H9 (cell line): ENCODE measurements at regions not wholly inside any gene's neighbourhood (a gene's known extent, or its start where the extent isn't known, plus 50 kb on each side); places are given as distances from the start of the nearest gene placed in this dataset.

Experiments
- DNase-seq: peaks from one replicate; pipeline ENCODE4 v3.0.0-alpha.2; 2017
- H2AFZ ChIP-seq: one replicate; pipeline ENCODE4 v1.6.1; 2013; ENCODE audit warnings: mild to moderate bottlenecking, low read length, control low read depth, moderate library complexity
- H2AK5ac ChIP-seq: 2 replicates; pipeline ENCODE4 v1.6.1; 2013; ENCODE audit warnings: low read length, control low read depth, mixed read lengths; ENCODE audit not compliant: insufficient read length
- H2BK120ac ChIP-seq: one replicate; pipeline ENCODE4 v1.6.1; 2013; ENCODE audit warnings: low read depth, mild to moderate bottlenecking, low read length, control low read depth, inconsistent platforms; ENCODE audit not compliant: poor library complexity, severe bottlenecking
- H2BK12ac ChIP-seq: 2 replicates; pipeline ENCODE4 v1.6.1; 2013; ENCODE audit warnings: low read length, control low read depth, mixed read lengths, low read depth; ENCODE audit not compliant: insufficient read length
- H2BK15ac ChIP-seq: 2 replicates; pipeline ENCODE4 v1.6.1; 2013; ENCODE audit warnings: low read depth, low read length, control low read depth
- H2BK20ac ChIP-seq: one replicate; pipeline ENCODE4 v1.6.1; 2013; ENCODE audit warnings: low read depth, mild to moderate bottlenecking, low read length, control low read depth, inconsistent platforms; ENCODE audit not compliant: poor library complexity, severe bottlenecking
- H2BK5ac ChIP-seq: 2 replicates; pipeline ENCODE4 v1.6.1; 2013; ENCODE audit warnings: low read length, control low read depth, mixed read lengths; ENCODE audit not compliant: insufficient read length
- H3K14ac ChIP-seq: 2 replicates; pipeline ENCODE4 v1.6.1; 2013; ENCODE audit warnings: low read length, control low read depth; ENCODE audit not compliant: insufficient read depth
- H3K18ac ChIP-seq: 2 replicates; pipeline ENCODE4 v1.6.1; 2013; ENCODE audit warnings: low read depth, mild to moderate bottlenecking, mixed read lengths, low read length, control low read depth; ENCODE audit not compliant: insufficient read length
- H3K23ac ChIP-seq: 2 replicates; pipeline ENCODE4 v1.6.1; 2013; ENCODE audit warnings: low read length, control low read depth, mixed read lengths, low read depth; ENCODE audit not compliant: insufficient read length
- H3K23me2 ChIP-seq: 2 replicates; pipeline ENCODE4 v1.6.1; 2013; ENCODE audit warnings: low read depth, mild to moderate bottlenecking, mixed read lengths, low read length, control low read depth; ENCODE audit not compliant: insufficient read length, poor library complexity, severe bottlenecking
- H3K27ac ChIP-seq: 2 replicates; pipeline ENCODE4 v1.5.1; 2013; ENCODE audit warnings: low read length, control low read depth, mixed read lengths, low read depth; ENCODE audit not compliant: insufficient read length
- H3K27me3 ChIP-seq: 2 replicates; pipeline ENCODE4 v1.6.1; 2013; ENCODE audit warnings: low read length, control low read depth, inconsistent platforms; ENCODE audit not compliant: insufficient read depth
- H3K4ac ChIP-seq: 2 replicates; pipeline ENCODE4 v1.6.1; 2013; ENCODE audit warnings: low read depth, mild to moderate bottlenecking, control low read depth, inconsistent platforms, low read length, moderate library complexity
- H3K4me1 ChIP-seq: 2 replicates; pipeline ENCODE4 v1.6.1; 2013; ENCODE audit warnings: low read length, control low read depth, inconsistent platforms; ENCODE audit not compliant: insufficient read depth
- H3K4me2 ChIP-seq: 2 replicates; pipeline ENCODE4 v1.6.1; 2013; ENCODE audit warnings: low read length, control low read depth, mixed read lengths; ENCODE audit not compliant: insufficient read length, insufficient read depth
- H3K56ac ChIP-seq: 2 replicates; pipeline ENCODE4 v1.6.1; 2013; ENCODE audit warnings: low read depth, mild to moderate bottlenecking, mixed read lengths, low read length, control low read depth; ENCODE audit not compliant: insufficient read length
- H3K79me1 ChIP-seq: 2 replicates; pipeline ENCODE4 v1.6.1; 2013; ENCODE audit warnings: low read depth, mild to moderate bottlenecking, moderate library complexity, low read length, control low read depth, inconsistent platforms; ENCODE audit not compliant: insufficient read depth, poor library complexity, severe bottlenecking
- H3K79me2 ChIP-seq: 2 replicates; pipeline ENCODE4 v1.6.1; 2013; ENCODE audit warnings: low read length, control low read depth, inconsistent platforms; ENCODE audit not compliant: insufficient read depth
- H3K9ac ChIP-seq: 2 replicates; pipeline ENCODE4 v1.6.1; 2013; ENCODE audit warnings: low read length, control low read depth, mixed read lengths; ENCODE audit not compliant: insufficient read length; ENCODE audit errors: extremely low read depth
- H3K9me3 ChIP-seq: one replicate; pipeline ENCODE4 v1.6.1; 2013; ENCODE audit warnings: low read depth, low read length, inconsistent platforms; ENCODE audit not compliant: control insufficient read depth
- H3T11ph ChIP-seq: one replicate; pipeline ENCODE4 v1.6.1; 2013; ENCODE audit warnings: mild to moderate bottlenecking, low read length, control low read depth, inconsistent platforms
- H4K20me1 ChIP-seq: one replicate; pipeline ENCODE4 v1.6.1; 2013; ENCODE audit not compliant: control insufficient read depth, insufficient read length, insufficient read depth
- H4K5ac ChIP-seq: 2 replicates; pipeline ENCODE4 v1.6.1; 2013; ENCODE audit warnings: low read depth, mild to moderate bottlenecking, mixed read lengths, low read length, control low read depth; ENCODE audit not compliant: insufficient read length
- H4K8ac ChIP-seq: replicated peaks from 2 replicates; pipeline ENCODE4 v1.6.1; 2013; ENCODE audit warnings: low read length, control low read depth, mixed read lengths, low read depth; ENCODE audit not compliant: insufficient read length
- H4K91ac ChIP-seq: 2 replicates; pipeline ENCODE4 v1.6.1; 2013; ENCODE audit warnings: low read depth, mild to moderate bottlenecking, moderate library complexity, mixed read lengths, low read length, control low read depth; ENCODE audit not compliant: insufficient read length
- H3K27ac Mint-ChIP-seq, 3 experiments: 2 replicates in 2 of 3; 3 replicates in 1 of 3; pipeline ENCODE4 v1.8.0; 2020 to 2021; ENCODE audit warnings: mixed read lengths in 3 of 3, mild to moderate bottlenecking in 1 of 3, moderate library complexity in 1 of 3
- H3K27me3 Mint-ChIP-seq: 2 replicates; pipeline ENCODE4 v1.8.0; 2021; ENCODE audit warnings: low read depth, mild to moderate bottlenecking, moderate library complexity, mixed read lengths
- H3K36me3 Mint-ChIP-seq, 3 experiments: 2 replicates in 2 of 3; 3 replicates in 1 of 3; pipeline ENCODE4 v1.8.0; 2020 to 2021; ENCODE audit warnings: low read depth in 3 of 3, mixed read lengths in 3 of 3; ENCODE audit not compliant: insufficient read depth in 1 of 3
- H3K4me1 Mint-ChIP-seq, 2 experiments: 2 replicates each; pipeline ENCODE4 v1.8.0; 2020; ENCODE audit warnings: mixed read lengths in 2 of 2
- H3K4me3 Mint-ChIP-seq, 2 experiments: 2 replicates in 1 of 2; 3 replicates in 1 of 2; pipeline ENCODE4 v1.8.0; 2020 to 2021; ENCODE audit warnings: mild to moderate bottlenecking in 2 of 2, mixed read lengths in 2 of 2, moderate library complexity in 1 of 2
- H3K9me3 Mint-ChIP-seq, 2 experiments: 2 replicates in 1 of 2; 3 replicates in 1 of 2; pipeline ENCODE4 v1.8.0; 2020; ENCODE audit warnings: mild to moderate bottlenecking in 2 of 2, mixed read lengths in 2 of 2, moderate library complexity in 1 of 2
- WGBS: extraction: QIAGEN DNeasy Blood & Tissue Kit; methylation state at CpG from one replicate; pipeline ENCODE4 v1.1.7; 2013; ENCODE audit warnings: missing lambda C conversion rate, low lambda C conversion rate, mixed read lengths; ENCODE audit not compliant: insufficient read length; ENCODE audit errors: extremely low coverage; 5-methylcytosine and 5-hydroxymethylcytosine counted together
- TF ChIP-seq, protein P1 (sequence below): fragments of 200-600 bp; sonication (generic); conservative IDR thresholded peaks from 3 replicates; pipeline ENCODE4 v1.8.0; 2021; ENCODE audit warnings: antibody characterized with exemption, mild to moderate bottlenecking

DNA sequence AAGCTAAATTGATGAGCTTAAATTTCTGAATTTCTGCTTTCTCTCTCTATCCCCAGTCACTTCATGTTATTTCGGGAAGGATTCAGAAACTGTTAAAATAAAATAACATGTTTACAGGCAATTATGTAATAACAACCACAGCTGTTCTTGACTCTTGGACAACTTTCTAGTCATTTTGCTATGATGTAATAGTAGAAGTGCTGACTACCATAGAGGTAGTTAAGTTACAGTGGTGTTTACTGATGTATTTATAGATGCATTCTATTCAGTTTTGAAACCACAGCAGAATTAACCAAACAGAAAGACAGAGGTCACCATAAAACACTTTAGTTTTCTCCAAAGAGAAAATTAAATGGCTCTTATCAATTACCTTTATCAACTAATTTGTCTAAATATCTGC, 1292.0 kb upstream of the CHAC2 start:
- Histone ChIP-seq H3K9me3 (no peaks in the 10 kb centered on the region), H2AFZ (no peak overlapping the region), H3K4me1 (no peaks in the 10 kb centered on the region; the same call in 1 of the 2 replicates), H4K8ac (no peak overlapping the region), H3K56ac (no peak overlapping the region), H2BK5ac (no peak overlapping the region), H4K91ac (no peak overlapping the region), H3K18ac (no peak overlapping the region), H3K27me3 (no peaks in the 10 kb centered on the region), H3T11ph (no peak overlapping the region), H4K20me1 (no peaks in the 10 kb centered on the region), H3K79me1 (no peaks in the 10 kb centered on the region), H2BK120ac (no peak overlapping the region), H3K23ac (no peak overlapping the region), H2AK5ac (no peak overlapping the region), H3K23me2 (no peaks in the 10 kb centered on the region), H2BK20ac (no peak overlapping the region), H3K9ac (no peak overlapping the region), H2BK12ac (no peak overlapping the region), H4K5ac (no peak overlapping the region), H3K4ac (no peak overlapping the region), H2BK15ac (no peak overlapping the region), H3K27ac (no peak overlapping the region), H3K4me2 (no peak overlapping the region), H3K14ac (no peak overlapping the region), H3K79me2 (no peaks in the 10 kb centered on the region)
- peaks cover 0 to 14% (median 2%) of the 10 kb centered on the region in 3 experiments; a peak in 3 of 7 replicates for H3K36me3 Mint-ChIP-seq
- peaks cover 0 to 2% of the 10 kb centered on the region in 2 experiments; a peak in 3 of 5 replicates for H3K9me3 Mint-ChIP-seq
- DNase-seq = no peak
- H3K4me3 Mint-ChIP-seq = no peak overlapping the region
- no CpG with 5 or more reads among the region's 1 CpG for WGBS
- no peaks in the 10 kb centered on the region for H3K27me3 Mint-ChIP-seq
- no peak overlapping the region for H3K27ac Mint-ChIP-seq
- TF ChIP-seq, protein P1, sequence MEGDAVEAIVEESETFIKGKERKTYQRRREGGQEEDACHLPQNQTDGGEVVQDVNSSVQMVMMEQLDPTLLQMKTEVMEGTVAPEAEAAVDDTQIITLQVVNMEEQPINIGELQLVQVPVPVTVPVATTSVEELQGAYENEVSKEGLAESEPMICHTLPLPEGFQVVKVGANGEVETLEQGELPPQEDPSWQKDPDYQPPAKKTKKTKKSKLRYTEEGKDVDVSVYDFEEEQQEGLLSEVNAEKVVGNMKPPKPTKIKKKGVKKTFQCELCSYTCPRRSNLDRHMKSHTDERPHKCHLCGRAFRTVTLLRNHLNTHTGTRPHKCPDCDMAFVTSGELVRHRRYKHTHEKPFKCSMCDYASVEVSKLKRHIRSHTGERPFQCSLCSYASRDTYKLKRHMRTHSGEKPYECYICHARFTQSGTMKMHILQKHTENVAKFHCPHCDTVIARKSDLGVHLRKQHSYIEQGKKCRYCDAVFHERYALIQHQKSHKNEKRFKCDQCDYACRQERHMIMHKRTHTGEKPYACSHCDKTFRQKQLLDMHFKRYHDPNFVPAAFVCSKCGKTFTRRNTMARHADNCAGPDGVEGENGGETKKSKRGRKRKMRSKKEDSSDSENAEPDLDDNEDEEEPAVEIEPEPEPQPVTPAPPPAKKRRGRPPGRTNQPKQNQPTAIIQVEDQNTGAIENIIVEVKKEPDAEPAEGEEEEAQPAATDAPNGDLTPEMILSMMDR = no peak
- peaks cover 4 to 7% of the 10 kb centered on the region in 2 experiments; a peak in 3 of 4 replicates for H3K4me1 Mint-ChIP-seq
